GM18909 (cell line): ENCODE measurements at regions not wholly inside any gene's neighbourhood (a gene's known extent, or its start where the extent isn't known, plus 50 kb on each side); places are given as distances from the start of the nearest gene placed in this dataset.

Experiments
- ATAC-seq: cut with Tn5 transposase; IDR thresholded peaks from one replicate; pipeline ENCODE4 v1.9.1; 2021; ENCODE audit warnings: mild to moderate bottlenecking; ENCODE audit not compliant: unreplicated experiment, poor library complexity

- no peak for ATAC-seq
These were observed 1187.3 kb upstream of the TMEM132C start for GRCh38 chr12:127079636-127080035.

DNA sequence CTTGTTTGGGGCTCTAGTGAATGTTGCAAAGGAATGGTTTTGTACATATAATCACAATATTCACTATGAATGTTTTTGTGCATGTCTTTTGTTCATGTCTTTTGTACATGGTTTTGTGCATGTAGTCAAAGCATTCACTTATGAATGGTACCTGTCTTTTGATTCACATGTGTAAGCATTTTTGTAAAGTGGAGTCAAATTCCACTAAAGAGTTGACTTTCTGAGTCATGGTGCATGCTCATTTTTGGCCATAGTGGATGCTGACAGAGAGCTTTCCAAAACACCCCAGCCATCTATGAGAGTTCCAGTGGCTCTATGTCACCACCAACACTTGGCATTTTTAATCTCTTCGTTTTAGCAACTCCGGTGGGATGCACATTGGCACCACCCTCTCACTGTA, 1185.9 kb upstream of the TMEM132C start:
- no peak for ATAC-seq

- ATAC-seq = peak; percentile 98
These were observed 1183.7 kb upstream of the TMEM132C start for GRCh38 chr12:127083008-127083949.

DNA sequence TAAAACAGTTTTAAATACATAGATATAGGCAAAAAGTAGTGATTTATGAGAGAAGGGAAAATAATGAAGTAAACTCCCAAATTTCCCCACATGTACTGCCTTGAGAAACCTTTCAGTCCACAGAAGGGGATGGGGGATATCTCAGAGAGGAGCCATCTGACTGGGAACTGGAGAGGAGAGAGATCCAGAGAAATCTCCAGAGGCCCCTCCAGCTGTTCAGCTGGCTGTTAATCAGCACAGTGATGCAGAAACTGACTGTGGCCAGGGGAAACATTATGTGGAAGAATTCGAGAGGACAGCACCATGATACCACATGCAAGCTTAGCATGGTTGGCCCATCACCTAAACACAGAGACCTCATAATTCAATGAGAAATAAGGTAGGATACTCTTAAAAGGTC, 1165.9 kb upstream of the TMEM132C start:
- no peak for ATAC-seq

DNA sequence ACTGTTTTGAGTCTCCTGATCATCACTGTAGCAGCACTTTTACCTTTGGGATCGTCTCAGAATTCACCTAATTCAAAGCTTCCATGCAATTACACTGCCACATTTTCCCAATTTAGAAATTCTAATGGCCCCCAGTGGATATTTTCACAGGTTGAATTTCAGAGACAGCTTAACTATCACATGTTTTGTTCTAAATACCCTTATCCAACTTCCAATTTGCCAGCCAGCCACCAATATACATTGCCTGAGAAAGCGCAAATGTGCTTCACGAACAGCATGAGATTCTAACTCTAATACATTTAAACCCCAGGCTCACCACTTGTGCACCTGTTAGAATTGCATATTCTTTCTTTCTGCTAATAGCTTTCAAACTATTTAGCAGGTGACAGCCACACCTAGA, 1160.9 kb upstream of the TMEM132C start:
- no peak for ATAC-seq

DNA sequence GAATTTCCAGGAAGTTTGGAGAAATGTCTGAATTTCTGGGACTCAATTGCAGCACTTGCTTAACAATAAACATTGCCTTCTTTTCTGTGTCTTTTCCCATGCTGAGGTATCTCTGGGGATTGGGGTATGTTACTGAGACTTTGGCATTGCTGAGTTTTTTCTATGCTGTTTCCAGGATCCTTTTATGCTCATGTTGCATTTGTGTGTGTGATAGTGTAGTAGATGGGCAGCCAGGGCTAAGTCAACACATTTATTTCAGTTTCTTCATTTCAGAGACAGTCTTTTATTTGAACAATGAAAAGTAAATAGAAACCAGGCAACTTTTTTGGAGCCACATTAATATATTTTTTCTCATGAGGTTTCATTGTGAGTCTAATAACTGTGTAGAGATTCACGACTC, 1160.3 kb upstream of the TMEM132C start:
- no peak for ATAC-seq

- ATAC-seq = no peak
These were observed 1159.2 kb upstream of the TMEM132C start for GRCh38 chr12:127107744-127108143.

DNA sequence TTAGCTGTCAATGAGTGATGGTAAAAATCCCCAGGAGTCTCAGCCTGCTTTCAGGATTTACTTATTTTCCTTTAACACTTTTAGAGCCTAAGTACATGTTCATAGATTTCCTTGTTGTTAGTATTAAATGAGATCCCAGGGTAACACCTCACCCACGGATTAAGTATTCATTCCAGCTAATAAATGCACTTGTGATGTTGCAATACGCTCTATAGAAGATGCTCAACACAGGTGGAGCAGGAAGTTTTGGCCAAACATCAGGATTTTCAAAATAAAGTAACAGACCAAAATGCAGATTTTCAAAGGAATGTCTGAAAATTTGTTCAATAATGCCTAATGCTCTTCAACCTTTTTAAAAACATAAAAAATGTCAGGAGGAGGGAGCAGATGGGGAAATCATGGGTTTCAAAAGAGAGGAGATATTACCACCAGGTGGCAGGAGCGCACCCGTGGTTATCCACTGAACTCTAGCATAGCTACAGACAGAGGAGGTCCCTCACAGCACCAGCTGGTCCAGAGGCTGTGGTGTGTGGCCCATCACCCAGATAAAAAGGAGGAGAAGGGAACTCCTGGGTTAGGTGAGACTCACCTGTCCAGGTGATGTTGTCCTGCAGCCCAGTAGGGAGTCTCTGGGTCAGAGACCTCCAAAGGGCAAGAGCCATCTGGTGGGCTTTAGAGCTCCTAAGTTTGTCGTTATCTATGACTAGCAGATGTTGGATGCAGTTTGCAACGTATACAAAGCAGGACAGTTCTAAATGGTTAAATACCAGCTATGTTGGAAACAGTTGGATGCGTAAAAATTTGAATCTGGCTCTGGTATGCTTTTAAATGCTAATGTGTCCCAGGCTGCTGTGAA, 1158.4 kb upstream of the TMEM132C start:
- ATAC-seq = peak; percentile 91

DNA sequence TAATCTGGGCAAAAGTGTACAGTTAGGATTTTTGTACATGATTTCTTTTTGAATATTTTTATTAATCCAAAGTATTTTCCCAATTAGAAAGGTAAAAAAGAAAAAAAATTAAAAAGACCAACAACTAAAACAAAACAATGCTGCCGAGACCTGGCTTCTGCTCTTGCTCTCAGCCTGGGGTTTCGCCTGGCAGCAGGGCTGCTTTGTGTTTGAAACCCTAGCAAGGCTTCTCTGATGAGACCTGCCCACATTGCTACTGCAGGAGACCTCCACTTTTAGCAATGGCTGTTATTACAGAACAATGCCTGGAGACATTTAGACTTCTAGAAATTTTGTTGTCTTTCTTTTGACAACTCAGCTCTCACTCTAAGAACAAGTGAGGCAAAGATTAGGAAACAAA, 1153.0 kb upstream of the TMEM132C start:
- no peak for ATAC-seq

DNA sequence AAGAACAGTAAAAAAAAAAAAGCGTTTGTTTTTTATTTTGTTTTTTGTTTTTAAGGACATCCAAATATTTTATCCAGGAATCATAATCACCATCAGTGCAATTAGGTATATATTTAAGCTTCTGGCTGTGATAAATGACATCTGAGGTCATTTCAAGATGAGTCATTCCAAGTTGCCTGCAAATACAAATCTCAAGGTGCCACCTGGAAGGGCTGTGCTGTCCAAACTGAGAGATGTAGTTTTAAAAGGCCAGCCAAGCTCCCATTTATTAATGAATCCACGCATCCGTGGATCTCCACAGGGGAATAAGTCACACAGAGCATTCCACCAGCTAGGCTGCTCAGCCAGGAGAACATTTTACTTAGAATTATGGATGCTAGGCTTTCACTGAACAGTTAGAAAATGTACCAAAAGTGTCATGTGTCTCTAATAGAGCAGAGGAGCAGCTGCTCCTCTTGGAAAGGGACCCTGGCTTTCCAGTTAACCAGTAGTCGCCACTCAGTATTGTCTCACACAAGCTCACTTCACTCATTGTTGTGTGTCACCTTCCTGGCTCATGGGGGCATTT, 1151.4 kb upstream of the TMEM132C start:
- ATAC-seq = no peak

DNA sequence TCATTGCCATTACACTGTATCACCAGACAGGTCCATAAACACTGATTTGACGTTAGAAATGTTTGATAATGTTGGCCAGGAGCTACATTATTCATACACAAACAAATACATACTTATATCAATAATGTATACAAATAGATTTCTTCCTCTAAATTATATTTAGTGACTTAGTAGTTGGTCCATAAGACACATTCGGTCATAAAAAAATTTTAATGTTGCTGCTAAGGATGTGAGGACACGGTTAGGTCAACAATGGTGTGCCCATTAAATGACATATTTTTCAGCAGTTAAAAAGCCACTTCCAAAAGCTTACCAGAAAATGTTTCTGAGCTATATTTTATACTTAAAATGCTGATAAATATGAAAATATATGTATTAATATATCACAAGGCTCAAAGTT, 1148.7 kb upstream of the TMEM132C start:
- no peak for ATAC-seq

- ATAC-seq = no peak
These were observed 1147.3 kb upstream of the TMEM132C start for GRCh38 chr12:127119600-127120140.

GRCh38 chr12:127120851-127121250, 1146.1 kb upstream of the TMEM132C start:
- no peak for ATAC-seq

GRCh38 chr12:127121494-127122084, 1145.4 kb upstream of the TMEM132C start:
- ATAC-seq = no peak

- ATAC-seq = peak; percentile 90
These were observed 1141.2 kb upstream of the TMEM132C start for GRCh38 chr12:127125607-127126259.

- ATAC-seq = peak; percentile 23
These were observed 1140.7 kb upstream of the TMEM132C start for GRCh38 chr12:127126260-127126628.

DNA sequence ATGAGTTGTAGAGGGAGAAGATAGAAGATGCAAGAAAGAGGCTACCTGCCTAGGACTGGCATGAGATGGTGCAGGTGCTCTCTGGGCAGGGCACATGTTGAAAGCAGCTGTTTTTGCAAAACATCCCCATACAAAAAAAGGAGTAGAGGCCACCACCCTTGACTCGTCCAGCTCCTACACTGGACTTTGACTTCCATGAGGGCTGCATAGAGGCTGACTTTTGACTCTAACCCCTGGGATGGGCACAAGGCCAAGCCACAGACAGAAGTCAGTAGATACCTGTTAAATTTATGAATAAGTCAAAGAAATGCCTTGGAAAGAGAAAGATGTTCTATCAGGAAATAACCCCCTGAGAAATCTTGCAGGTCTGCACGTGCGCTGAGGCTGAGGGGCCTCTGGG, 1139.1 kb upstream of the TMEM132C start:
- ATAC-seq = no peak

GRCh38 chr12:127130506-127131124, 1136.4 kb upstream of the TMEM132C start:
- no peak for ATAC-seq

GRCh38 chr12:127133675-127134335, 1133.2 kb upstream of the TMEM132C start:
- no peak for ATAC-seq
